Hepatocyte (in vitro differentiated cells): ENCODE measurements at regions not wholly inside any gene's neighbourhood (a gene's known extent, or its start where the extent isn't known, plus 50 kb on each side); places are given as distances from the start of the nearest gene placed in this dataset.
"Not testable (repeated sequence)": the region's sequence is repeated elsewhere in the genome, so short reads cannot be mapped to it uniquely, and the experiment has no call there.

Experiments
- CTCF ChIP-seq: fragments of 200-600 bp; sonication (generic); IDR thresholded peaks from 2 replicates; pipeline ENCODE4 v1.5.1; 2016; ENCODE audit warnings: antibody characterized with exemption, mild to moderate bottlenecking; ENCODE audit not compliant: poor library complexity
- EZH2 ChIP-seq: fragments of 200-600 bp; sonication (generic); IDR thresholded peaks from 2 replicates; pipeline ENCODE4 v1.6.1; 2016; ENCODE audit warnings: antibody characterized with exemption, mild to moderate bottlenecking, borderline replicate concordance
- EZH2phosphoT487 ChIP-seq: fragments of 200-600 bp; sonication (generic); IDR thresholded peaks from one replicate; pipeline ENCODE4 v1.6.1; 2018; ENCODE audit warnings: antibody characterized with exemption, mild to moderate bottlenecking, low read depth, moderate library complexity; ENCODE audit not compliant: unreplicated experiment, severe bottlenecking

DNA sequence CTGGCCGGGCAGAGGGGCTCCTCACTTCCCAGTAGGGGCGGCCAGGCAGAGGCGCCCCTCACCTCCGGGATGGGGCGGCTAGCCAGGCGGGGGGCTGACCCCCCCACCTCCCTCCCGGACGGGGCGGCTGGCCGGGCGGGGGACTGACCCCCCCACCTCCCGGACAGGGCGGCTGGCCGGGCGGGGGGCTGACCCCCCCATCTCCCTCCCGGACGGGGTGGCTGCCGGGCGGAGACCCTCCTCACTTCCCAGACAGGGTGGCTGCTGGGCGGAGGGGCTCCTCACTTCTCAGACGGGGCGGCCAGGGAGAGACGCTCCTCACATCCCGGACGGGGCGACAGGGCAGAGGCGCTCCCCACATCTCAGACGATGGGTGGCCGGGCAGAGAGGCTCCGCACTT, 66.4 kb upstream of the MEDAG start:
- not testable (repeated sequence) for TF ChIP-seq EZH2, CTCF, EZH2phosphoT487
